H1 (cell line): ENCODE measurements at regions not wholly inside any gene's neighbourhood (a gene's known extent, or its start where the extent isn't known, plus 50 kb on each side); places are given as distances from the start of the nearest gene placed in this dataset.

Source experiments
- BACH1 ChIP-seq: IDR thresholded peaks from 2 replicates; pipeline ENCODE4 v1.6.1; 2012; ENCODE audit warnings: low read length, improper control_type of control experiment
- BCL11A ChIP-seq, 2 experiments: IDR thresholded peaks; one replicate each; pipeline ENCODE4 v1.6.1; 2011; ENCODE audit warnings: low read depth in 2 of 2, low read length in 2 of 2, mild to moderate bottlenecking in 2 of 2
- EGR1 ChIP-seq: IDR thresholded peaks from 2 replicates; pipeline ENCODE4 v1.6.1; 2011; ENCODE audit warnings: low read depth, low read length, borderline replicate concordance
- HDAC2 ChIP-seq, 2 experiments: fragments of 300-600 bp in 1 of 2; sonication (generic) in 1 of 2; IDR thresholded peaks; 2 replicates each; pipeline ENCODE4 v1.6.1; 2011 to 2012; ENCODE audit warnings: low read depth in 2 of 2, low read length in 2 of 2, mild to moderate bottlenecking in 2 of 2, moderate library complexity in 2 of 2, borderline replicate concordance in 1 of 2, inconsistent platforms in 1 of 2
- KDM5A ChIP-seq: fragments of 200-600 bp; IDR thresholded peaks from 2 replicates; pipeline ENCODE4 v1.7.1; 2012; ENCODE audit warnings: mild to moderate bottlenecking, low read length, inconsistent platforms, mixed read lengths
- NRF1 ChIP-seq: IDR thresholded peaks from 2 replicates; pipeline ENCODE4 v1.6.1; 2011; ENCODE audit warnings: mild to moderate bottlenecking, low read depth, low read length, improper control_type of control experiment
- POLR2AphosphoS5 ChIP-seq: IDR thresholded peaks from 2 replicates; pipeline ENCODE4 v1.6.1; 2011; ENCODE audit warnings: low read depth, low read length
- RBBP5 ChIP-seq: IDR thresholded peaks from 2 replicates; pipeline ENCODE4 v1.7.1; 2012; ENCODE audit warnings: low read depth, mild to moderate bottlenecking, inconsistent platforms, low read length, moderate library complexity, borderline replicate concordance
- RXRA ChIP-seq: IDR thresholded peaks from 2 replicates; pipeline ENCODE4 v1.6.1; 2011; ENCODE audit warnings: low read depth, mild to moderate bottlenecking, low read length, moderate library complexity; ENCODE audit not compliant: insufficient read depth
- TF ChIP-seq, protein P1 (sequence below): fragments of 300-600 bp; sonication (generic); IDR thresholded peaks from 2 replicates; pipeline ENCODE4 v1.7.1; 2012; ENCODE audit warnings: low read length, moderate library complexity, mild to moderate bottlenecking, inconsistent platforms; ENCODE audit not compliant: insufficient replicate concordance
- TF ChIP-seq, protein P2 (sequence below): IDR thresholded peaks from 2 replicates; pipeline ENCODE4 v1.6.1; 2011; ENCODE audit warnings: low read depth, mild to moderate bottlenecking, low read length; ENCODE audit not compliant: insufficient read depth

DNA sequence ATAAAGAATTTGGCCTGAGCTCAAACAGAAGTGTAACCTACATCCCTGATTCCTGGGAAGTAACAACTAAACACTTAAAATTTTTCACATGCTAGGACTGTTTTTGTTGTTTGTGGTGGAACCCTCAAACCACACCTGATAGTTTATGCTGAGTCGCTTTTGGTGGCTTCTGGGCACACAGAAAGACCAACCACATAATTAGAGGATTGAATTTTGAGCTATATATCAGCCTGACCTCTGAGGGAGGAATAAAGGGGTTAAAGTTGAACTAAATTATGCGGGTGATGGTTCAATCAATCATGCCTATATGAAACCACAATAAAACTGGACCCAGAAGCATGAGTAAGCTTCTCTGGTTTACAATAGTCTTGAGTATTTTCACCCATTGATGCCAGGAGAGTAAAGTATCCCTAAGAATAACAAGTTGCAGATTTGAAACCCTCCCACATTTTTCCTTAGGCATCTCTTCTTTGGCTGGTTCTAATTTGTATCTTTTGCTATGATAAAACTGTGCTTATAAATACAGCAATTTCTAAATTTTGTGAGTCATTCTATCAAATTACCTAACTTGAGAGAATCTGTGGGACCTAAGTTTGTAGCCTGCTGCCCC, 1304.5 kb upstream of the GBE1 start (continued):
- TF ChIP-seq, protein P1, sequence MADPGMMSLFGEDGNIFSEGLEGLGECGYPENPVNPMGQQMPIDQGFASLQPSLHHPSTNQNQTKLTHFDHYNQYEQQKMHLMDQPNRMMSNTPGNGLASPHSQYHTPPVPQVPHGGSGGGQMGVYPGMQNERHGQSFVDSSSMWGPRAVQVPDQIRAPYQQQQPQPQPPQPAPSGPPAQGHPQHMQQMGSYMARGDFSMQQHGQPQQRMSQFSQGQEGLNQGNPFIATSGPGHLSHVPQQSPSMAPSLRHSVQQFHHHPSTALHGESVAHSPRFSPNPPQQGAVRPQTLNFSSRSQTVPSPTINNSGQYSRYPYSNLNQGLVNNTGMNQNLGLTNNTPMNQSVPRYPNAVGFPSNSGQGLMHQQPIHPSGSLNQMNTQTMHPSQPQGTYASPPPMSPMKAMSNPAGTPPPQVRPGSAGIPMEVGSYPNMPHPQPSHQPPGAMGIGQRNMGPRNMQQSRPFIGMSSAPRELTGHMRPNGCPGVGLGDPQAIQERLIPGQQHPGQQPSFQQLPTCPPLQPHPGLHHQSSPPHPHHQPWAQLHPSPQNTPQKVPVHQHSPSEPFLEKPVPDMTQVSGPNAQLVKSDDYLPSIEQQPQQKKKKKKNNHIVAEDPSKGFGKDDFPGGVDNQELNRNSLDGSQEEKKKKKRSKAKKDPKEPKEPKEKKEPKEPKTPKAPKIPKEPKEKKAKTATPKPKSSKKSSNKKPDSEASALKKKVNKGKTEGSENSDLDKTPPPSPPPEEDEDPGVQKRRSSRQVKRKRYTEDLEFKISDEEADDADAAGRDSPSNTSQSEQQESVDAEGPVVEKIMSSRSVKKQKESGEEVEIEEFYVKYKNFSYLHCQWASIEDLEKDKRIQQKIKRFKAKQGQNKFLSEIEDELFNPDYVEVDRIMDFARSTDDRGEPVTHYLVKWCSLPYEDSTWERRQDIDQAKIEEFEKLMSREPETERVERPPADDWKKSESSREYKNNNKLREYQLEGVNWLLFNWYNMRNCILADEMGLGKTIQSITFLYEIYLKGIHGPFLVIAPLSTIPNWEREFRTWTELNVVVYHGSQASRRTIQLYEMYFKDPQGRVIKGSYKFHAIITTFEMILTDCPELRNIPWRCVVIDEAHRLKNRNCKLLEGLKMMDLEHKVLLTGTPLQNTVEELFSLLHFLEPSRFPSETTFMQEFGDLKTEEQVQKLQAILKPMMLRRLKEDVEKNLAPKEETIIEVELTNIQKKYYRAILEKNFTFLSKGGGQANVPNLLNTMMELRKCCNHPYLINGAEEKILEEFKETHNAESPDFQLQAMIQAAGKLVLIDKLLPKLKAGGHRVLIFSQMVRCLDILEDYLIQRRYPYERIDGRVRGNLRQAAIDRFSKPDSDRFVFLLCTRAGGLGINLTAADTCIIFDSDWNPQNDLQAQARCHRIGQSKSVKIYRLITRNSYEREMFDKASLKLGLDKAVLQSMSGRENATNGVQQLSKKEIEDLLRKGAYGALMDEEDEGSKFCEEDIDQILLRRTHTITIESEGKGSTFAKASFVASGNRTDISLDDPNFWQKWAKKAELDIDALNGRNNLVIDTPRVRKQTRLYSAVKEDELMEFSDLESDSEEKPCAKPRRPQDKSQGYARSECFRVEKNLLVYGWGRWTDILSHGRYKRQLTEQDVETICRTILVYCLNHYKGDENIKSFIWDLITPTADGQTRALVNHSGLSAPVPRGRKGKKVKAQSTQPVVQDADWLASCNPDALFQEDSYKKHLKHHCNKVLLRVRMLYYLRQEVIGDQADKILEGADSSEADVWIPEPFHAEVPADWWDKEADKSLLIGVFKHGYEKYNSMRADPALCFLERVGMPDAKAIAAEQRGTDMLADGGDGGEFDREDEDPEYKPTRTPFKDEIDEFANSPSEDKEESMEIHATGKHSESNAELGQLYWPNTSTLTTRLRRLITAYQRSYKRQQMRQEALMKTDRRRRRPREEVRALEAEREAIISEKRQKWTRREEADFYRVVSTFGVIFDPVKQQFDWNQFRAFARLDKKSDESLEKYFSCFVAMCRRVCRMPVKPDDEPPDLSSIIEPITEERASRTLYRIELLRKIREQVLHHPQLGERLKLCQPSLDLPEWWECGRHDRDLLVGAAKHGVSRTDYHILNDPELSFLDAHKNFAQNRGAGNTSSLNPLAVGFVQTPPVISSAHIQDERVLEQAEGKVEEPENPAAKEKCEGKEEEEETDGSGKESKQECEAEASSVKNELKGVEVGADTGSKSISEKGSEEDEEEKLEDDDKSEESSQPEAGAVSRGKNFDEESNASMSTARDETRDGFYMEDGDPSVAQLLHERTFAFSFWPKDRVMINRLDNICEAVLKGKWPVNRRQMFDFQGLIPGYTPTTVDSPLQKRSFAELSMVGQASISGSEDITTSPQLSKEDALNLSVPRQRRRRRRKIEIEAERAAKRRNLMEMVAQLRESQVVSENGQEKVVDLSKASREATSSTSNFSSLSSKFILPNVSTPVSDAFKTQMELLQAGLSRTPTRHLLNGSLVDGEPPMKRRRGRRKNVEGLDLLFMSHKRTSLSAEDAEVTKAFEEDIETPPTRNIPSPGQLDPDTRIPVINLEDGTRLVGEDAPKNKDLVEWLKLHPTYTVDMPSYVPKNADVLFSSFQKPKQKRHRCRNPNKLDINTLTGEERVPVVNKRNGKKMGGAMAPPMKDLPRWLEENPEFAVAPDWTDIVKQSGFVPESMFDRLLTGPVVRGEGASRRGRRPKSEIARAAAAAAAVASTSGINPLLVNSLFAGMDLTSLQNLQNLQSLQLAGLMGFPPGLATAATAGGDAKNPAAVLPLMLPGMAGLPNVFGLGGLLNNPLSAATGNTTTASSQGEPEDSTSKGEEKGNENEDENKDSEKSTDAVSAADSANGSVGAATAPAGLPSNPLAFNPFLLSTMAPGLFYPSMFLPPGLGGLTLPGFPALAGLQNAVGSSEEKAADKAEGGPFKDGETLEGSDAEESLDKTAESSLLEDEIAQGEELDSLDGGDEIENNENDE, result no peak
- TF ChIP-seq RBBP5 (no peak), NRF1 (no peak), BACH1 (no peak), BCL11A (IDR thresholded peaks at IDR 0.05; ENCODE audit: low read depth in 2 of 2, low read length in 2 of 2) (no peak), POLR2AphosphoS5 (no peak), RXRA (no peak), EGR1 (no peak), KDM5A (no peak), HDAC2 (IDR thresholded peaks at IDR 0.05; ENCODE audit: borderline replicate concordance in 1 of 2, low read depth in 2 of 2, low read length in 2 of 2) (no peak)
- TF ChIP-seq, protein P2, sequence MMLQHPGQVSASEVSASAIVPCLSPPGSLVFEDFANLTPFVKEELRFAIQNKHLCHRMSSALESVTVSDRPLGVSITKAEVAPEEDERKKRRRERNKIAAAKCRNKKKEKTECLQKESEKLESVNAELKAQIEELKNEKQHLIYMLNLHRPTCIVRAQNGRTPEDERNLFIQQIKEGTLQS, result no peak
